SK-N-SH (cell line): ENCODE measurements at regions not wholly inside any gene's neighbourhood (a gene's known extent, or its start where the extent isn't known, plus 50 kb on each side); places are given as distances from the start of the nearest gene placed in this dataset.

Source experiments
- CTCF ChIA-PET: fragments of 300-600, 350-600 bp; formaldehyde crosslinking; extraction: SDS; loops from one replicate; lab custom pipeline; 2021; lab: Yijun Ruan, JAX
- POLR2A ChIA-PET: fragments of 350-600 bp; sonication (Branson Sonifier 250); formaldehyde crosslinking; extraction: SDS; loops from one replicate; lab custom pipeline; 2020; ENCODE audit warnings: antibody characterized with exemption, inconsistent platforms; lab: Yijun Ruan, JAX
- DNase-seq: peaks from one replicate; pipeline ENCODE4 v3.0.0; 2012
- H2AFZ ChIP-seq: fragments of 200-600 bp; sonication (generic); 2 replicates; pipeline ENCODE4 v1.8.1; 2016; ENCODE audit warnings: antibody characterized with exemption, mild to moderate bottlenecking, low read depth
- H3F3A ChIP-seq: fragments of 200-600 bp; sonication (generic); replicated peaks from 2 replicates; pipeline ENCODE3; 2016; ENCODE audit warnings: antibody characterized with exemption, mild to moderate bottlenecking; ENCODE audit not compliant: insufficient read depth
- H3K27ac ChIP-seq, 2 experiments: fragments of 200-500 bp in 1 of 2; fragments of 200-600 bp in 1 of 2; sonication (Bioruptor generic) in 1 of 2; sonication (generic), shearing (Covaris generic) in 1 of 2; 2 replicates each; pipeline versions ENCODE4 v1.5.1 to v1.6.1; 2014 to 2016; ENCODE audit warnings: low read depth in 2 of 2, inconsistent platforms in 1 of 2, low read length in 1 of 2, mild to moderate bottlenecking in 1 of 2, mixed read lengths in 1 of 2
- H3K27me3 ChIP-seq: fragments of 200-600 bp; sonication (generic), shearing (Covaris generic); 2 replicates; pipeline ENCODE4 v1.6.1; 2016; ENCODE audit warnings: mixed run types; ENCODE audit not compliant: insufficient read depth
- H3K36me3 ChIP-seq, 2 experiments: fragments of 200-500 bp in 1 of 2; fragments of 200-600 bp in 1 of 2; sonication (Bioruptor generic) in 1 of 2; sonication (generic) in 1 of 2; replicated peaks in 1 of 2; 2 replicates each; pipeline versions ENCODE3 to v1.5.1; 2014 to 2016; ENCODE audit warnings: low read length in 1 of 2, mild to moderate bottlenecking in 1 of 2; ENCODE audit not compliant: insufficient read depth in 2 of 2, control insufficient read depth in 1 of 2
- H3K4me1 ChIP-seq, 2 experiments: fragments of 200-500 bp in 1 of 2; fragments of 200-600 bp in 1 of 2; sonication (Bioruptor generic) in 1 of 2; sonication (generic), shearing (Covaris generic) in 1 of 2; 2 replicates each; pipeline versions ENCODE4 v1.5.1 to v1.6.1; 2014 to 2016; ENCODE audit warnings: low read depth in 1 of 2, low read length in 1 of 2, mixed run types in 1 of 2; ENCODE audit not compliant: insufficient read depth in 2 of 2, control insufficient read depth in 1 of 2
- H3K4me2 ChIP-seq: fragments of 200-600 bp; sonication (generic), shearing (Covaris generic); 2 replicates; pipeline ENCODE4 v1.6.1; 2017; ENCODE audit warnings: mixed run types
- H3K4me3 ChIP-seq, 2 experiments: fragments of 200-500 bp in 1 of 2; fragments of 200-600 bp in 1 of 2; sonication (Bioruptor generic) in 1 of 2; sonication (generic), shearing (Covaris generic) in 1 of 2; 2 replicates each; pipeline versions ENCODE4 v1.5.1 to v1.8.1; 2014 to 2016; ENCODE audit warnings: low read depth in 2 of 2, inconsistent platforms in 1 of 2, low read length in 1 of 2, mild to moderate bottlenecking in 1 of 2, mixed read lengths in 1 of 2, moderate library complexity in 1 of 2
- H3K79me2 ChIP-seq: fragments of 200-600 bp; sonication (generic); 2 replicates; pipeline ENCODE4 v1.8.1; 2017; ENCODE audit warnings: mild to moderate bottlenecking; ENCODE audit not compliant: insufficient read depth
- H3K9ac ChIP-seq: fragments of 200-600 bp; sonication (generic); 2 replicates; pipeline ENCODE4 v1.6.1; 2017; ENCODE audit warnings: mixed run types
- H3K9me2 ChIP-seq: fragments of 200-600 bp; sonication (generic); 2 replicates; pipeline ENCODE4 v1.6.1; 2017; ENCODE audit warnings: mixed run types
- H3K9me3 ChIP-seq: fragments of 200-600 bp; sonication (generic); 2 replicates; pipeline ENCODE4 v1.6.1; 2017; ENCODE audit warnings: mixed run types, mild to moderate bottlenecking, moderate library complexity
- H4K20me1 ChIP-seq: fragments of 200-600 bp; sonication (generic); 2 replicates; pipeline ENCODE4 v1.6.1; 2017; ENCODE audit warnings: mild to moderate bottlenecking, mixed run types; ENCODE audit not compliant: insufficient read depth
- CTCF ChIP-seq: fragments of 200-600 bp; sonication (generic); IDR thresholded peaks from 2 replicates; pipeline ENCODE4 v1.6.1; 2017; ENCODE audit warnings: antibody characterized with exemption, mild to moderate bottlenecking, moderate library complexity
- EZH2phosphoT487 ChIP-seq: fragments of 200-600 bp; sonication (generic); IDR thresholded peaks from 2 replicates; pipeline ENCODE4 v1.6.1; 2017; ENCODE audit warnings: low read depth, mixed run types, mild to moderate bottlenecking, antibody characterized with exemption, moderate library complexity, borderline replicate concordance
- MEF2A ChIP-seq: IDR thresholded peaks from 2 replicates; pipeline ENCODE4 v1.4.0; 2012; ENCODE audit warnings: low read depth, borderline replicate concordance
- NFIC ChIP-seq: IDR thresholded peaks from 2 replicates; pipeline ENCODE4 v1.4.0; 2012; ENCODE audit warnings: borderline replicate concordance
- PBX3 ChIP-seq: IDR thresholded peaks from 2 replicates; pipeline ENCODE4; 2012
- TAF1 ChIP-seq: IDR thresholded peaks from 2 replicates; pipeline ENCODE4 v1.6.1; 2012; ENCODE audit warnings: low read depth, mild to moderate bottlenecking, low read length, moderate library complexity, borderline replicate concordance
- WGBS: methylation state at CpG from one replicate; pipeline ENCODE4 v1.1.6; 2017; ENCODE audit warnings: low lambda C conversion rate; 5-methylcytosine and 5-hydroxymethylcytosine counted together

- Histone ChIP-seq H4K20me1 (no peaks in the 10 kb centered on the region), H3K4me1 (no peaks in the 10 kb centered on the region), H3F3A (no peaks in the 10 kb centered on the region), H3K9ac (no peak overlapping the region), H3K27ac (no peak overlapping the region), H3K79me2 (no peaks in the 10 kb centered on the region), H3K9me2 (no peaks in the 10 kb centered on the region), H2AFZ (no peak overlapping the region), H3K9me3 (no peaks in the 10 kb centered on the region), H3K4me3 (no peak overlapping the region), H3K27me3 (no peaks in the 10 kb centered on the region), H3K36me3 (no peaks in the 10 kb centered on the region), H3K4me2 (no peak overlapping the region)
- TF ChIP-seq PBX3 (no peak), CTCF (peak; percentile 30; the same call in 1 of the 2 replicates)
- peak; percentile 27 for DNase-seq
- WGBS, result 8% methylated on average over 4 of the region's 4 CpGs
- POLR2A ChIA-PET, result no interaction called here
- CTCF ChIA-PET, result no interaction called here
Observed at GRCh38 chr16:26963109-26963508, 103.6 kb upstream of the C16orf82 start.

GRCh38 chr16:26969589-26970231 is 97.0 kb upstream of the C16orf82 start:
- POLR2A ChIA-PET, result no interaction called here
- no peaks in the 10 kb centered on the region for H4K20me1 ChIP-seq
- no peak overlapping the region for H3K4me3 ChIP-seq
- no peaks in the 10 kb centered on the region for H3K36me3 ChIP-seq
- H3K9ac ChIP-seq, result no peak overlapping the region
- H3K79me2 ChIP-seq, result no peaks in the 10 kb centered on the region
- no peak overlapping the region for H3K27ac ChIP-seq
- CTCF ChIA-PET, result no interaction called here
- DNase-seq, result no peak
- no peak overlapping the region for H2AFZ ChIP-seq
- TF ChIP-seq EZH2phosphoT487 (no peak), PBX3 (no peak), CTCF (no peak), NFIC (no peak), TAF1 (no peak), MEF2A (no peak)
- 3% methylated on average over 6 of the region's 6 CpGs for WGBS
- H3K4me1 ChIP-seq, result no peaks in the 10 kb centered on the region
- H3K27me3 ChIP-seq, result no peaks in the 10 kb centered on the region
- no peaks in the 10 kb centered on the region for H3K9me3 ChIP-seq
- H3K9me2 ChIP-seq, result no peaks in the 10 kb centered on the region
- no peaks in the 10 kb centered on the region for H3F3A ChIP-seq
- no peak overlapping the region for H3K4me2 ChIP-seq
